ENCODE measurements at regions not wholly inside any gene's neighbourhood (a gene's known extent, or its start where the extent isn't known, plus 50 kb on each side); places are given as distances from the start of the nearest gene placed in this dataset.
A peak's percentile ranks its signal among the peaks of the same experiment; 100 is the strongest.
"Not testable (repeated sequence)": the region's sequence is repeated elsewhere in the genome, so short reads cannot be mapped to it uniquely, and the experiment has no call there.

GRCh38 chr15:67937153-67937761, 97.4 kb upstream of the RNU6-1 start:
- DNase-seq (ENCODE audit: low spot score in 2 of 2): peak in 1 of 2 donors; percentile 57
- Histone ChIP-seq H3K9me3 (no peaks in the 10 kb centered on the region), H3K36me3 (no peaks in the 10 kb centered on the region), H3K4me1 (no peaks in the 10 kb centered on the region), H3K4me3 (no peak overlapping the region), H3K27me3 (no peaks in the 10 kb centered on the region), H3K27ac (no peak overlapping the region)
- TF ChIP-seq POLR2A (IDR thresholded peaks at IDR 0.05) (no peak), POLR2AphosphoS5 (IDR thresholded peaks at IDR 0.05) (no peak)
- intact Hi-C loops (cut with DNase I; ENCODE audit: low total_unique reads): no loop called here

DNA sequence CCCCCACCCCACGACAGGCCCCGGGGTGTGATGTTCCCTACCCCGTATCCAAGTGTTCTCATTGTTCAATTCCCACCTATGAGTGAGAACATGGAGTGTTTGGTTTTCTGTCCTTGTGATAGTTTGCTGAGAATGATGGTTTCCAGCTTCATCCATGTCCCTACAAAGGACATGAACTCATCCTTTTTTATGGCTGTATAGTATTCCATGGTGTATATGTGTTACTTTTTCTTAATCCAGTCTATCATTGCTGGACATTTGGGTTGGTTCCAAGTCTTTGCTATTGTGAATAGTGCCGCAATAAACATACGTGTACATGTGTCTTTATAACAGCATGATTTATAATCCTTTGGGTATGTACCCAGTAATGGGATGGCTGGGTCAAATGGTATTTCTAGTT, 99.3 kb upstream of the RNU6-1 start:
- intact Hi-C loops (cut with DNase I; ENCODE audit: low total_unique reads); H3K9me3 ChIP-seq; DNase-seq (ENCODE audit: low spot score in 2 of 2); H3K27me3 ChIP-seq; H3K4me1 ChIP-seq; H3K4me3 ChIP-seq; H3K36me3 ChIP-seq; H3K27ac ChIP-seq: not testable (repeated sequence)

GRCh38 chr15:67939588-67940323, 99.9 kb upstream of the RNU6-1 start:
- H3K27me3 ChIP-seq; intact Hi-C loops (cut with DNase I; ENCODE audit: low total_unique reads); H3K4me1 ChIP-seq; H3K36me3 ChIP-seq; H3K4me3 ChIP-seq; DNase-seq (ENCODE audit: low spot score in 2 of 2); H3K27ac ChIP-seq; H3K9me3 ChIP-seq: not testable (repeated sequence)

GRCh38 chr15:67940324-67940719, 100.5 kb upstream of the RNU6-1 start:
- TF ChIP-seq POLR2AphosphoS5 (IDR thresholded peaks at IDR 0.05) (no peak), POLR2A (IDR thresholded peaks at IDR 0.05) (no peak)
- TF ChIP-seq, protein P1, sequence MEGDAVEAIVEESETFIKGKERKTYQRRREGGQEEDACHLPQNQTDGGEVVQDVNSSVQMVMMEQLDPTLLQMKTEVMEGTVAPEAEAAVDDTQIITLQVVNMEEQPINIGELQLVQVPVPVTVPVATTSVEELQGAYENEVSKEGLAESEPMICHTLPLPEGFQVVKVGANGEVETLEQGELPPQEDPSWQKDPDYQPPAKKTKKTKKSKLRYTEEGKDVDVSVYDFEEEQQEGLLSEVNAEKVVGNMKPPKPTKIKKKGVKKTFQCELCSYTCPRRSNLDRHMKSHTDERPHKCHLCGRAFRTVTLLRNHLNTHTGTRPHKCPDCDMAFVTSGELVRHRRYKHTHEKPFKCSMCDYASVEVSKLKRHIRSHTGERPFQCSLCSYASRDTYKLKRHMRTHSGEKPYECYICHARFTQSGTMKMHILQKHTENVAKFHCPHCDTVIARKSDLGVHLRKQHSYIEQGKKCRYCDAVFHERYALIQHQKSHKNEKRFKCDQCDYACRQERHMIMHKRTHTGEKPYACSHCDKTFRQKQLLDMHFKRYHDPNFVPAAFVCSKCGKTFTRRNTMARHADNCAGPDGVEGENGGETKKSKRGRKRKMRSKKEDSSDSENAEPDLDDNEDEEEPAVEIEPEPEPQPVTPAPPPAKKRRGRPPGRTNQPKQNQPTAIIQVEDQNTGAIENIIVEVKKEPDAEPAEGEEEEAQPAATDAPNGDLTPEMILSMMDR (IDR thresholded peaks at IDR 0.05): no peak
- Histone ChIP-seq H3K36me3 (no peaks in the 10 kb centered on the region), H3K4me3 (no peak overlapping the region), H3K27ac (no peak overlapping the region), H3K4me1 (no peaks in the 10 kb centered on the region), H3K27me3 (no peaks in the 10 kb centered on the region), H3K9me3 (no peaks in the 10 kb centered on the region)
- intact Hi-C loops (cut with DNase I; ENCODE audit: low total_unique reads): no loop called here
- DNase-seq (ENCODE audit: low spot score in 2 of 2): no peak

GRCh38 chr15:67941648-67942310, 101.9 kb upstream of the RNU6-1 start:
- TF ChIP-seq POLR2A (IDR thresholded peaks at IDR 0.05): no peak
- TF ChIP-seq POLR2AphosphoS5 (IDR thresholded peaks at IDR 0.05): no peak
- TF ChIP-seq, protein P1 (IDR thresholded peaks at IDR 0.05): no peak

GRCh38 chr15:67943475-67943874, 103.6 kb upstream of the RNU6-1 start:
- TF ChIP-seq, protein P1 (IDR thresholded peaks at IDR 0.05): no peak
- no peak for TF ChIP-seq POLR2AphosphoS5 (IDR thresholded peaks at IDR 0.05)
- TF ChIP-seq POLR2A (IDR thresholded peaks at IDR 0.05): no peak
- Histone ChIP-seq H3K27ac (no peak overlapping the region), H3K27me3 (no peaks in the 10 kb centered on the region), H3K36me3 (no peaks in the 10 kb centered on the region), H3K4me1 (no peaks in the 10 kb centered on the region), H3K9me3 (no peaks in the 10 kb centered on the region), H3K4me3 (no peak overlapping the region)
- no peak for DNase-seq (ENCODE audit: low spot score in 2 of 2)
- intact Hi-C loops (cut with DNase I; ENCODE audit: low total_unique reads): no loop called here

More at GRCh38 chr15:67941648-67942310, 101.9 kb upstream of the RNU6-1 start:
- peak in 1 of 2 donors; percentile 60 for DNase-seq (ENCODE audit: low spot score in 2 of 2)
- no peaks in the 10 kb centered on the region for H3K27me3 ChIP-seq
- intact Hi-C loops (cut with DNase I; ENCODE audit: low total_unique reads): no loop called here
- no peaks in the 10 kb centered on the region for H3K9me3 ChIP-seq
- no peaks in the 10 kb centered on the region for H3K4me1 ChIP-seq
- H3K27ac ChIP-seq: no peak overlapping the region
- no peaks in the 10 kb centered on the region for H3K36me3 ChIP-seq
- no peak overlapping the region for H3K4me3 ChIP-seq

Measured in breast epithelium (tissue), 4 donors.